ENCODE measurements at regions not wholly inside any gene's neighbourhood (a gene's known extent, or its start where the extent isn't known, plus 50 kb on each side); places are given as distances from the start of the nearest gene placed in this dataset.

- TF ChIP-seq, protein P1, sequence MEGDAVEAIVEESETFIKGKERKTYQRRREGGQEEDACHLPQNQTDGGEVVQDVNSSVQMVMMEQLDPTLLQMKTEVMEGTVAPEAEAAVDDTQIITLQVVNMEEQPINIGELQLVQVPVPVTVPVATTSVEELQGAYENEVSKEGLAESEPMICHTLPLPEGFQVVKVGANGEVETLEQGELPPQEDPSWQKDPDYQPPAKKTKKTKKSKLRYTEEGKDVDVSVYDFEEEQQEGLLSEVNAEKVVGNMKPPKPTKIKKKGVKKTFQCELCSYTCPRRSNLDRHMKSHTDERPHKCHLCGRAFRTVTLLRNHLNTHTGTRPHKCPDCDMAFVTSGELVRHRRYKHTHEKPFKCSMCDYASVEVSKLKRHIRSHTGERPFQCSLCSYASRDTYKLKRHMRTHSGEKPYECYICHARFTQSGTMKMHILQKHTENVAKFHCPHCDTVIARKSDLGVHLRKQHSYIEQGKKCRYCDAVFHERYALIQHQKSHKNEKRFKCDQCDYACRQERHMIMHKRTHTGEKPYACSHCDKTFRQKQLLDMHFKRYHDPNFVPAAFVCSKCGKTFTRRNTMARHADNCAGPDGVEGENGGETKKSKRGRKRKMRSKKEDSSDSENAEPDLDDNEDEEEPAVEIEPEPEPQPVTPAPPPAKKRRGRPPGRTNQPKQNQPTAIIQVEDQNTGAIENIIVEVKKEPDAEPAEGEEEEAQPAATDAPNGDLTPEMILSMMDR (IDR thresholded peaks at IDR 0.05): no peak
- no peak for TF ChIP-seq POLR2A (IDR thresholded peaks at IDR 0.05)
These were observed 2064.6 kb downstream of the TP53TG3F start for GRCh38 chr16:35523991-35524390.

Measured in adrenal gland (tissue), 5 donors.